Sigmoid colon (tissue), 6 donors: ENCODE measurements at regions not wholly inside any gene's neighbourhood (a gene's known extent, or its start where the extent isn't known, plus 50 kb on each side); places are given as distances from the start of the nearest gene placed in this dataset.
A peak's percentile ranks its signal among the peaks of the same experiment; 100 is the strongest.

Experiments used
- DNase-seq: peaks from one replicate; pipeline ENCODE4 v3.0.0-alpha.2; 2019
- H3K27ac ChIP-seq, 4 donors: fragments of 200-600 bp; sonication (generic); one replicate each; pipeline ENCODE4 v1.5.1; 2016 to 2019; ENCODE audit warnings: mild to moderate bottlenecking in 1 of 4
- H3K27me3 ChIP-seq, 3 donors: fragments of 200-600 bp; sonication (generic); one replicate each; pipeline ENCODE4 v1.5.1; 2019; ENCODE audit warnings: mild to moderate bottlenecking in 1 of 3
- H3K36me3 ChIP-seq, 4 donors: fragments of 200-600 bp; sonication (generic); one replicate each; pipeline ENCODE4 v1.5.1; 2016 to 2019
- H3K4me1 ChIP-seq, 4 donors: fragments of 200-600 bp; sonication (generic); one replicate each; pipeline ENCODE4 v1.5.1; 2017 to 2019
- H3K4me3 ChIP-seq, 4 donors: fragments of 200-600 bp; sonication (generic); one replicate each; pipeline ENCODE4 v1.5.1; 2017 to 2019; ENCODE audit warnings: mild to moderate bottlenecking in 2 of 4, moderate library complexity in 1 of 4
- H3K9me3 ChIP-seq, 4 donors: fragments of 200-600 bp in 3 of 4; sonication (generic) in 3 of 4; one replicate each; pipeline versions ENCODE4 v1.5.1 to v1.6.1; 2013 to 2019
- EP300 ChIP-seq, 4 donors: sonication (generic); formaldehyde crosslinking; IDR thresholded peaks; one replicate each; pipeline ENCODE4 v1.6.1; 2017; ENCODE audit warnings: antibody characterized with exemption in 4 of 4
- POLR2A ChIP-seq, 2 donors: fragments of 450-650 bp; IDR thresholded peaks; one replicate each; pipeline ENCODE4 v1.6.1; 2016; ENCODE audit warnings: antibody characterized with exemption in 2 of 2, mild to moderate bottlenecking in 2 of 2, moderate library complexity in 2 of 2
- POLR2AphosphoS5 ChIP-seq, 4 donors: sonication (generic); formaldehyde crosslinking; IDR thresholded peaks; one replicate each; pipeline ENCODE4 v1.6.1; 2017; ENCODE audit warnings: antibody characterized with exemption in 4 of 4
- WGBS, 2 donors: extraction: QIAGEN DNeasy Blood & Tissue Kit; methylation state at CpG; one replicate each; pipeline ENCODE4 v1.1.7; 2013; 5-methylcytosine and 5-hydroxymethylcytosine counted together
- intact Hi-C: fragments of 100-400 bp; cut with DNase I; formaldehyde crosslinking; loops from one replicate; pipeline ENCODE4 v1.15.1; 2023
- TF ChIP-seq, protein P1 (sequence below), 4 experiments: fragments of 450-650 bp in 3 of 4; fragments of 200-600 bp in 1 of 4; IDR thresholded peaks; one replicate each; pipeline ENCODE4 v1.5.1; 2016 to 2019; ENCODE audit warnings: antibody characterized with exemption in 4 of 4, mild to moderate bottlenecking in 3 of 4, moderate library complexity in 2 of 4
- donor health status: healthy with polysubstance abuse.
- donor health status: healthy.

DNA sequence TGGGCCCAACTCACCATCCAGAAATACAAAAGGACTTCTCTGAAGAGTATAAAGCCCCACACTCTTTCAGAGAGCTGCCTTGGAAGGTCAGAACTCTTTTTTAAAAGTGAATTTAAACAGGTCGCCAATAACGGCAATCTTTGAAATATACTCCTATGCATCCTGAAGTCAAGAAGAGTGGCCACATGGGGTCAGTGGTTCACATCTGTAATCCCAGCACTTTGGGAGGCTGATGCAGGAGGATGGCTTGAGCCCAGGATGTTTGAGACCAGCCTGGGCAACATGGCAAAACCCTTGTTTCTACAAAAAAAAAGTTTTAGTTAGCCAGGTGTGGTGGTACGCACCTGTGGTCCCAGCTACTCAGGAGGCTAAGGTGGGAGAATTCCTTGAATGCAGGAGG, 68.1 kb upstream of the FZD7 start:
- no peak for DNase-seq
- TF ChIP-seq EP300 (IDR thresholded peaks at IDR 0.05) (no peak), POLR2A (IDR thresholded peaks at IDR 0.05) (no peak), POLR2AphosphoS5 (IDR thresholded peaks at IDR 0.05) (no peak)
- TF ChIP-seq, protein P1, sequence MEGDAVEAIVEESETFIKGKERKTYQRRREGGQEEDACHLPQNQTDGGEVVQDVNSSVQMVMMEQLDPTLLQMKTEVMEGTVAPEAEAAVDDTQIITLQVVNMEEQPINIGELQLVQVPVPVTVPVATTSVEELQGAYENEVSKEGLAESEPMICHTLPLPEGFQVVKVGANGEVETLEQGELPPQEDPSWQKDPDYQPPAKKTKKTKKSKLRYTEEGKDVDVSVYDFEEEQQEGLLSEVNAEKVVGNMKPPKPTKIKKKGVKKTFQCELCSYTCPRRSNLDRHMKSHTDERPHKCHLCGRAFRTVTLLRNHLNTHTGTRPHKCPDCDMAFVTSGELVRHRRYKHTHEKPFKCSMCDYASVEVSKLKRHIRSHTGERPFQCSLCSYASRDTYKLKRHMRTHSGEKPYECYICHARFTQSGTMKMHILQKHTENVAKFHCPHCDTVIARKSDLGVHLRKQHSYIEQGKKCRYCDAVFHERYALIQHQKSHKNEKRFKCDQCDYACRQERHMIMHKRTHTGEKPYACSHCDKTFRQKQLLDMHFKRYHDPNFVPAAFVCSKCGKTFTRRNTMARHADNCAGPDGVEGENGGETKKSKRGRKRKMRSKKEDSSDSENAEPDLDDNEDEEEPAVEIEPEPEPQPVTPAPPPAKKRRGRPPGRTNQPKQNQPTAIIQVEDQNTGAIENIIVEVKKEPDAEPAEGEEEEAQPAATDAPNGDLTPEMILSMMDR (IDR thresholded peaks at IDR 0.05): no peak
- Histone ChIP-seq H3K27ac (no peak overlapping the region), H3K4me3 (no peak overlapping the region), H3K36me3 (no peaks in the 10 kb centered on the region), H3K9me3 (no peaks in the 10 kb centered on the region), H3K4me1 (no peaks in the 10 kb centered on the region), H3K27me3 (no peaks in the 10 kb centered on the region)
- 78 to 91% methylated on average over 3 of the region's 3 CpGs for WGBS, 2 donors
- intact Hi-C loops: no loop called here

DNA sequence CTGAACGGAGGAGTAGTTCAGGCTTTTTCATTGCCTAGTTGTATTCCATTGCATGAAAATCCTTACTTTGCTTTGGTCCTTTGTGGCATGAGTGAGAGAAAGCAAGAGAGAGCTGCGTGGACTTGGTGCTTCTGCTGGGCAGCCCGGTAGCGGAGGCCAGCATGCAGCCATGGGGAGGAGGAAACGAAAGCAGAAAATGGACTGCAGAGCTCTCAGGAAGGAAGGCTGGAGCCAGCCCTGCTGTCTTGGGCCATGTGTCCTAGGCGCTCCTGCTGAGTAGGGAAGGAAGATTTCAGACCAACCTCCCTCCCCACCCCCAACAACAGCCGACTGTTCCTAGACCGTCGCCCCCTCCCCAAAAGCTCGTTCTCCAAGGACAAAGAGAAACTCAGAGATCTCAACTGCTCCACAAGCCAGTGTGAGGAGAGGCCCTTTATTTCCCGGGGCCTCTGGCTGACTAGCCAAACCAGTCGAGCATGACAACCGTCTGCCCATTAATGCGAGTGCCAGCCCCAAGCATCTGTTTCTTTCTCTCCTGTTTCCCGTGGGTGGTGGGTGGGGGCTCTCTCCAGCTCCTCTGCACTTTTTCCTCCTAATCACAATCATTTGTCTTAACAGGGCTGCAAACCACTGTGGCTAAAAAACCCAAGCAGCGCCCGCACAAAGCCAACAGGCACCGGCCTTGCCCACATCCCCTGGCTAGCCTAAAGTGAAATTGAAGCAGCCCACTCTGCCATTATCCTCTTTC, 66.8 kb upstream of the FZD7 start:
- intact Hi-C loops: no loop called here
- H3K27ac ChIP-seq: no peak overlapping the region
- peaks cover 0 to 7% (median 0%) of the 10 kb centered on the region in 4 donors for H3K4me1 ChIP-seq
- DNase-seq: no peak
- H3K4me3 ChIP-seq: no peak overlapping the region
- H3K9me3 ChIP-seq: no peaks in the 10 kb centered on the region
- WGBS, 2 donors: 68 to 76% methylated on average over 18 of the region's 18 CpGs
- TF ChIP-seq, protein P1 (IDR thresholded peaks at IDR 0.05): no peak
- no peak for TF ChIP-seq POLR2AphosphoS5 (IDR thresholded peaks at IDR 0.05)
- H3K27me3 ChIP-seq: no peaks in the 10 kb centered on the region
- H3K36me3 ChIP-seq: no peaks in the 10 kb centered on the region

DNA sequence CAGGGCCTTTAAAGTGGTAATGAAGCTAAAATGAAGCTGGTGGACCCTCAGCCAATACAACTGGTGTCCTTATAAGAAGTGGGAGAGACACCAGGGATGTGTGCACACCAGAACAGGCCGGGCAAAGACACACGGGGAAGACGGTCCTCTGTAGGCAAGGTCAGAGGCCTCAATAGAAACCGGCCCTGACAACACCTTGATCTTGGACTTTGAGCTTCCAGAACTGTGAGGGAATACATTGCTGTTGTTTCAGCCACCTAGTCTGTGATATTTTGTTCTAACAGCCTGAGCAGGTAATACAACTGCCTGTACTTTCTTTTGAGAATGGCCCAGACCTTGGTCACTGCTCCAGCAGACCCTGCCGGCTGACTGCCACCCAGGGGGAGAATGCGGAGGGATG, 65.6 kb upstream of the FZD7 start:
- 44 to 83% methylated on average over 6 of the region's 6 CpGs for WGBS, 2 donors
- no peak for DNase-seq
- intact Hi-C loops: no loop called here

DNA sequence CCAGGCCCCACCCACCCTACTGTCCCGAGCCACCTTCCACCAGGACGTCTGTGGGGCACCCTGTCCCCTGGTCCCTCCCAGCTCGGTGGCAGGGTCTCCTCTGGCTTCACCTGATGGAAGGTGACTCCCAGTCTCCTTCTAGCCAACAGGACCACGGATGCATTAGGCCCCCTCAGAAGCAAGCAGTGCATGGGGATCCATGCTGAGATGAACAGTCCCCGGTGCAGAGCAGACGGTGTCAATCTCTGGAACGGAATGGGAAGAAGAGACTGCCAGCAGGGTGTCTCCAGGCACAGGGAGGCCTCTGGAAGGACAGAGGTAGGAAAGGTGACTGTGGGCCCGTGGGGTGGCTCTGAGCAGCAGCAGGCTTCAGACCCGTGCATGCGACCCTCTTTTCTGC, 65.2 kb upstream of the FZD7 start:
- intact Hi-C loops: no loop called here
- Histone ChIP-seq H3K4me3 (no peak overlapping the region), H3K9me3 (no peaks in the 10 kb centered on the region), H3K36me3 (no peaks in the 10 kb centered on the region), H3K27me3 (no peaks in the 10 kb centered on the region), H3K27ac (no peak overlapping the region), H3K4me1 (peaks cover 0 to 8% (median 0%) of the 10 kb centered on the region in 4 donors)
- TF ChIP-seq POLR2A (IDR thresholded peaks at IDR 0.05) (no peak), POLR2AphosphoS5 (IDR thresholded peaks at IDR 0.05) (no peak), EP300 (IDR thresholded peaks at IDR 0.05) (no peak)
- 89% methylated on average over 10 of the region's 10 CpGs for WGBS, 2 donors
- DNase-seq: no peak

More for the DNA sequence above, 65.6 kb upstream of the FZD7 start:
- no peak overlapping the region for H3K4me3 ChIP-seq
- TF ChIP-seq, protein P1 (IDR thresholded peaks at IDR 0.05): no peak
- TF ChIP-seq EP300 (IDR thresholded peaks at IDR 0.05): no peak
- no peak for TF ChIP-seq POLR2AphosphoS5 (IDR thresholded peaks at IDR 0.05)
- TF ChIP-seq POLR2A (IDR thresholded peaks at IDR 0.05): no peak
- H3K4me1 ChIP-seq: peaks cover 0 to 8% (median 0%) of the 10 kb centered on the region in 4 donors
- H3K27me3 ChIP-seq: no peaks in the 10 kb centered on the region
- no peaks in the 10 kb centered on the region for H3K9me3 ChIP-seq
- no peaks in the 10 kb centered on the region for H3K36me3 ChIP-seq
- no peak overlapping the region for H3K27ac ChIP-seq

DNA sequence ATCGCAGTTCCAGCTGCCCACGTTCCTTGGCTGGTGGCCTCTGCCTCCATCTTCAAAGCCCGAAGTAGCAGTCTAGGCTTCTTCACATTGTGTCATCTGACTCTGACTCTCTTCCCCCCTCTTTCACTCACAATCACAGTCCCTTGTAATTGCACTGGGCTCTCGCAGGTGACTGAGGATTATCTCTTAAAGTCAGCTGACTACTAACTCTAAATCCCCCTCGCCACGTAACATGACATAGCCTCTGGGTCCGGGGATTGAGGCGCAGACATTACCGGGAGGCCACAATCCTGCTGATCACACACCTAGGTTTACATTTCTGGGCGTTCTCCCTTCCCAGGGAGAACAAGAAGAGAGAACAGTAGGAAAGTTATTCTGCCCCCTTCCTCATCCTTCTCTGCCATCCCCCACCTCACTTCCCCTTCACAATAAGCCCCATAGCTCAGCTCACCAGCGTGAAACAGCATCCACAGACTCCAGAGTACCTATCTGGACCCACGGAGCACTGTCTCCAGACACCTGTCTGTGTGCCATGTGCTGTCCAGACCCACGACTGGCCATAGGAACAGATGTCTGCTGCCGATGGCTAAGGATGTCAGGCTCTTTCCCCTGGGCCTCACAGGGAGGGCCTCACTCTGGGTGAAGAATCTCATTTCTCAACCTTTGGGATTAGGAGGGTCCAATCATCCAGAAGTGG, 64.3 kb upstream of the FZD7 start:
- Histone ChIP-seq H3K4me3 (no peak overlapping the region), H3K4me1 (peaks cover 0 to 8% (median 0%) of the 10 kb centered on the region in 4 donors), H3K9me3 (no peaks in the 10 kb centered on the region), H3K27ac (no peak overlapping the region), H3K27me3 (no peaks in the 10 kb centered on the region), H3K36me3 (no peaks in the 10 kb centered on the region)
- no peak for TF ChIP-seq EP300 (IDR thresholded peaks at IDR 0.05)
- TF ChIP-seq POLR2AphosphoS5 (IDR thresholded peaks at IDR 0.05): no peak
- no peak for TF ChIP-seq POLR2A (IDR thresholded peaks at IDR 0.05)
- TF ChIP-seq, protein P1 (IDR thresholded peaks at IDR 0.05): no peak
- intact Hi-C loops: no loop called here
- 91% methylated on average over 14 of the region's 14 CpGs for WGBS, 2 donors
- DNase-seq: peak; percentile 11
